Neutrophil (primary cell): ENCODE measurements at regions not wholly inside any gene's neighbourhood (a gene's known extent, or its start where the extent isn't known, plus 50 kb on each side); places are given as distances from the start of the nearest gene placed in this dataset.

Source experiments
- H3K27ac ChIP-seq: fragments of 200-600 bp; sonication (generic); 2 replicates; pipeline ENCODE4 v1.5.1; 2016; ENCODE audit warnings: mild to moderate bottlenecking, moderate library complexity
- H3K27me3 ChIP-seq: fragments of 200-600 bp; sonication (generic); 2 replicates; pipeline ENCODE4 v1.6.0; 2016; ENCODE audit warnings: mild to moderate bottlenecking
- H3K36me3 ChIP-seq: fragments of 200-600 bp; sonication (generic); 2 replicates; pipeline ENCODE4 v1.5.1; 2017
- H3K4me1 ChIP-seq, 2 experiments: fragments of 200-600 bp in 1 of 2; sonication (generic) in 1 of 2; 1 replicate in 1 of 2; 2 replicates in 1 of 2; pipeline versions ENCODE4 v1.5.1 to v1.6.1; 2013 to 2016; ENCODE audit warnings: low read depth in 1 of 2, low read length in 1 of 2, mild to moderate bottlenecking in 1 of 2, moderate library complexity in 1 of 2; ENCODE audit not compliant: control insufficient read depth in 1 of 2, insufficient read depth in 1 of 2
- H3K4me3 ChIP-seq, 2 experiments: fragments of 200-600 bp in 1 of 2; sonication (generic) in 1 of 2; 1 replicate in 1 of 2; 2 replicates in 1 of 2; pipeline ENCODE4 v1.5.1; 2013 to 2016; ENCODE audit warnings: low read depth in 1 of 2, low read length in 1 of 2, mild to moderate bottlenecking in 1 of 2, moderate library complexity in 1 of 2
- H3K9me3 ChIP-seq: fragments of 200-600 bp; sonication (generic); 2 replicates; pipeline ENCODE4 v1.5.1; 2016
- TF ChIP-seq, protein P1 (sequence below): fragments of 200-600 bp; sonication (generic); IDR thresholded peaks from 2 replicates; pipeline ENCODE4 v1.5.1; 2016; ENCODE audit warnings: antibody characterized with exemption

DNA sequence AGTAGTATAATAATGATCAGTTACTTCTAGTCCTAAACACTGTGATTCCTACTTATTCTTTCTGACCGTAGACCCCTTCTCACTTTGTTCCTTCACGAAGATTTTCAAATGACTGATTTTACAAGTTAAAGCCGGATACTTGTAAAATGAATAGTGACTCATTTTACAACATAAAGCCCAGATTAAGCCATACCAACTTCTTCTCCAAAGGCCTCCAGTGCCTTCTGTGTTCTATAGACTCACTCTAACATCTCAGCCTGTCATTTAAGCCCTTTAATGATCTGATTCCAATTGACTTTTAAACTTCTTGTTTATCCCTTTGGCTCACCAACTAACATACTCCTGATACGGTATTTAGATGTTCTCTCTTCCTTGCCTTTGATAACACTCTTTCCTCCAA, 480.0 kb upstream of the HS3ST1 start:
- no peak overlapping the region for H3K27ac ChIP-seq
- TF ChIP-seq, protein P1, sequence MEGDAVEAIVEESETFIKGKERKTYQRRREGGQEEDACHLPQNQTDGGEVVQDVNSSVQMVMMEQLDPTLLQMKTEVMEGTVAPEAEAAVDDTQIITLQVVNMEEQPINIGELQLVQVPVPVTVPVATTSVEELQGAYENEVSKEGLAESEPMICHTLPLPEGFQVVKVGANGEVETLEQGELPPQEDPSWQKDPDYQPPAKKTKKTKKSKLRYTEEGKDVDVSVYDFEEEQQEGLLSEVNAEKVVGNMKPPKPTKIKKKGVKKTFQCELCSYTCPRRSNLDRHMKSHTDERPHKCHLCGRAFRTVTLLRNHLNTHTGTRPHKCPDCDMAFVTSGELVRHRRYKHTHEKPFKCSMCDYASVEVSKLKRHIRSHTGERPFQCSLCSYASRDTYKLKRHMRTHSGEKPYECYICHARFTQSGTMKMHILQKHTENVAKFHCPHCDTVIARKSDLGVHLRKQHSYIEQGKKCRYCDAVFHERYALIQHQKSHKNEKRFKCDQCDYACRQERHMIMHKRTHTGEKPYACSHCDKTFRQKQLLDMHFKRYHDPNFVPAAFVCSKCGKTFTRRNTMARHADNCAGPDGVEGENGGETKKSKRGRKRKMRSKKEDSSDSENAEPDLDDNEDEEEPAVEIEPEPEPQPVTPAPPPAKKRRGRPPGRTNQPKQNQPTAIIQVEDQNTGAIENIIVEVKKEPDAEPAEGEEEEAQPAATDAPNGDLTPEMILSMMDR: no peak
- H3K4me3 ChIP-seq: no peak overlapping the region
- no peaks in the 10 kb centered on the region for H3K9me3 ChIP-seq
- no peaks in the 10 kb centered on the region for H3K27me3 ChIP-seq
- no peaks in the 10 kb centered on the region for H3K4me1 ChIP-seq
- no peaks in the 10 kb centered on the region for H3K36me3 ChIP-seq

DNA sequence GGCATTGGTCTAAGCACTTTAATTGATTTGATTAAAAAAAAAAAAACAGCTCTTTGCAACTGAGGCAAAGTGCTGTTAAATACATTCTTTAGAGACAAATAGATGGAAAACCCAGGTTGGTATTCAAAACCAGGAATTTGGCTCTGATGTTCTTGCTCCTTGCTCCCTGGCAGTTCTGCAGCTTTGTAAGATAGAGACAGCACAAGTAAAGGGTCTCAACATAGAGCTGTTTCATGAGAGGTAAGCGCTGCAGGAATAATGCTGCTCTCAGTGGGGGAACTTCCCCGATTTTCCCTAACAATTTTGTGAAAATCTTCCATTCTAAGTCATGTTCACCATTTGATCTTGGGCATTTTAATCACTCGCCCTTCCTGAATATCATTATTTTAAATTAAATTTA, 479.5 kb upstream of the HS3ST1 start:
- Histone ChIP-seq H3K4me3 (no peak overlapping the region), H3K27ac (no peak overlapping the region), H3K4me1 (no peaks in the 10 kb centered on the region), H3K9me3 (no peaks in the 10 kb centered on the region), H3K27me3 (no peaks in the 10 kb centered on the region), H3K36me3 (no peaks in the 10 kb centered on the region)
- TF ChIP-seq, protein P1: no peak

DNA sequence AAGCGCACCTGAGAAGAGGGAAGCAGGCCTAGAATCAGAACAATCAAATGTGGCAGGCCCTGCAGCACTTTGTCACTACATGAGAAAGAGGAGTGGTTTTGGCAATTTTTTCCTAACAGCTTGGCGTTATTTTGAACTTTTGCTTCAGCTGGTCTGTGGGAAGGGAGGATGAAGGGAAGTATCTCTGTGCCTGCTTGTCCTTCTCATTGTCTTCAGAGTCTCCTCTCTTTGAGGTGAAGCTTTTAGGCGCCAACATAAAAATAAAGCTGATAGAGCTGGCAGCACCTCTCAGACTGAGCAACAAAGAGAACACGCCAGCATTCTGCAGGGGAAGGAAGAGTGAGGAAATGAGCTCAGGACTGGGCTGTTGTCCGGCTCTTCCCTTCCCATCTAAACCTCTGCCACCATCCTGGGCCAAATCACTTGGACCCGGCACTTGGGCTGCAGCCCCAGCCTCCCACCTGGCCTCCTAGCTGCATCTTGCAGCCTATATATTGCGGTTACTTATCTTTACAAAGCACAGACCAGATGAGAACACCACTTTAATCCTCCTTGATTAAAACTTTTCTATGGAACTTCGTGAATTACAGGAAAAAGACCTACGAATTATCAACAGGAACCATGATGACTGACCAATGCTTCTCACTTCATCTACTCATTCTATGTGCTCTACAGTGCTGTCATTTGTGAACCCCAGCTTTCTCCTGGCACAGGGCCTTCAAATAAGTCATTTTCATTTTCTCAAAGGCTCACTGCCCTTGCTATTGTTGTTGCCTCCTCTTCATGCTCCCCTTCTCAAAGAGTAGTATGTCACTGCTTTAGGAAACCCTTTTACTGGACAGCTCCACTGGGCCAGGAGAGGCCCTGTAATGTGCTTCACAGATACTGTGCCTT, 476.4 kb upstream of the HS3ST1 start:
- H3K27me3 ChIP-seq: no peaks in the 10 kb centered on the region
- no peaks in the 10 kb centered on the region for H3K4me1 ChIP-seq
- TF ChIP-seq, protein P1: no peak
- no peak overlapping the region for H3K27ac ChIP-seq
- no peak overlapping the region for H3K4me3 ChIP-seq
- H3K36me3 ChIP-seq: no peaks in the 10 kb centered on the region
- H3K9me3 ChIP-seq: no peaks in the 10 kb centered on the region

DNA sequence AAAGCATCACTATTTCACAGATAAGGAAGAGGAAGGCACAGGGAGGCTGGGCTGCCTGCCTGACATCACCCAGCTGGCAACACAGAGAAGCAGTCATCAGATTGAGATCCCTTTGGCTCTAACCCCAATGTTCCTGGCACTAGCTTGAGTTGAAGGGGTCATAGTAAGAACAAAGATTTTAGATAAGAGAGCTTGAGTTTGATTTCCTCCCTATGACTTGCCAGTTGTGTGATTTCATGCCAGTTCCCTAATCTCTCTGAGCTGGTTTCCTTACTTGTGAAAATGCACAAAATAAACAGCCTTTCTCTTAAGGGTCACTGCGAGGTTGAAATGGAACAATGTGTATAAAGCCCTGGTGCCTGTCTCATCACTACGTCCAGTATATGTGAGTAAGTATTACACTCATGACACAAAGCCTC, 475.4 kb upstream of the HS3ST1 start:
- H3K27me3 ChIP-seq: no peaks in the 10 kb centered on the region
- H3K4me3 ChIP-seq: no peak overlapping the region
- H3K4me1 ChIP-seq: no peaks in the 10 kb centered on the region
- H3K9me3 ChIP-seq: no peaks in the 10 kb centered on the region
- no peaks in the 10 kb centered on the region for H3K36me3 ChIP-seq
- H3K27ac ChIP-seq: no peak overlapping the region
- TF ChIP-seq, protein P1: no peak

DNA sequence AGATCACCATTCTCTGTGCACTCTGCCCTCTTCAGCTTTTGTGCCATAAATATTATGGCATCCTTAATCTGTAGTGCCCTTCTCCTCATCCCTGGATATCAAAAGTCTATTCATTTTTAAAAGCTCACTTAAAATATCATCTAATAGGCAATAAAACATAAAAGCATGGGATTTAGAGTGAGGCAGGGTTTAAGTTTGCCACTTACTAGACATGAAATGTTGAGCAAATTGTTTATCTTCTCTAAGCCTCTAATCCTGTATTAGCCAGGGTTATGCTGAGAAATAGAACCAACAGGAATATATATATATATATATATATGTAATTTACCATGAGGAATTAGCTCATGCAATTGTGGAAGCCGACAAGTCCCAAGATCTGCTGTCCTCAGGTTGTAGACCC, 472.4 kb upstream of the HS3ST1 start:
- Histone ChIP-seq H3K9me3 (no peaks in the 10 kb centered on the region), H3K4me1 (no peaks in the 10 kb centered on the region), H3K4me3 (no peak overlapping the region), H3K36me3 (no peaks in the 10 kb centered on the region), H3K27me3 (no peaks in the 10 kb centered on the region), H3K27ac (no peak overlapping the region)
- TF ChIP-seq, protein P1: no peak
